ENCODE measurements at regions not wholly inside any gene's neighbourhood (a gene's known extent, or its start where the extent isn't known, plus 50 kb on each side); places are given as distances from the start of the nearest gene placed in this dataset.

DNA sequence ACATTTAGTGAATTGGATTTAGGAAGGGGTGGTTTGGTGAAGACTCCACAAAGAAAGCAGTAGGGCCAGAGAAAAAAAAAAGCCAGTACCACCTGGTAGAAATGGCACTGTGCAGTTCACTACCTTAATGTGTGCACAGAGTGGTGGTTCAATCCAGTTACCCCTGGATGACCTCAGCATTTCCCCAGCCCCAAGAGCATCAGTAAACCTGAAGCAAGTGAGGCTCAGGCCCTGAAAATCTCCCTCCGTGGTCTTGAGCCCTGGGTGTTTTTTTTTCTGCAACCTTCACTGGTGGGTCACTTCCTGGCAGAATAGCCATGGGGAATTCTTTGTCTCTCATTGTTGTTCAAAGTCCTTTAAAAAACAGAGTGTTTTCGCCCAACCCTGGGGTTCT, 202.9 kb downstream of the GADD45G start:
- Mint-ChIP-seq H3K27me3 (peaks cover 11 to 69% of the 10 kb centered on the region in 2 donors), H3K4me3 (no peak overlapping the region), H3K9me3 (no peaks in the 10 kb centered on the region), H3K36me3 (ENCODE audit: insufficient read depth) (no peaks in the 10 kb centered on the region), H3K4me1 (ENCODE audit: low read depth in 2 of 2) (peaks cover 0 to 2% of the 10 kb centered on the region in 2 donors), H3K27ac (no peak overlapping the region)
- ATAC-seq (replicated peaks) (no peak), DNase-seq (no peak)

DNA sequence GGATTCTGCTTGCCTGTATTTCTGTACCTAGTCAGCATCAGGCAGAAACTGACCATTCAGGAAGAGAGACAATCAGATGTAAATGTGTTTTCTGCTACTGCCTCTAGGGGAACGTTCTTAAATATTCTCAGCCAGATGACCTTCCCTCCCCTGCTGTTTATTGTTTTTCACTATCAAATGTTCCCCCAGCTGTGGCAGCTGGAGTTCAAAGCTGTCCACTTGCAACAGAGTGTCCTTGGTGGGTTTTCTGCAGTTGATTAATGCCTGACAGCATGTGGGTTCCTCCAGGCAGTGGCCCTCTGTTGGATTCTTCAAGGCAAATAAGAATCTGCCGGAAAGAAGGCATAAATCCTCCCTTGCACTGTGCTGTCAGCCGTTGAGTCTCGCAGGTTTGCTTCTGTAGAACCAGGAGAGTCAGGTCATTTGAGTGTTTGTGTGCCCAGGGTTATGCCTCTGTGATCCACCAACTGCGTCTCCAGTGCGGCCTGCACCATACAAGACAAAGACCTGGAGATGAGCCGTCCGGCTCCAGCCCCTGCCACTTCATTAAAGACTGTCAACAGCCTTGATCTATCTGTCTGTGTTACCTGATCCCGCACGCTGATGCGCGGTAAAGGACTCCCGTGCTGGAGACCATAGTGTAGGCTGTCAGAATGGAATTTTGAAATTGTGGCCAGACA, 203.4 kb downstream of the GADD45G start:
- Mint-ChIP-seq H3K36me3 (ENCODE audit: insufficient read depth) (no peaks in the 10 kb centered on the region), H3K27ac (no peak overlapping the region), H3K9me3 (no peaks in the 10 kb centered on the region), H3K27me3 (peaks cover 11 to 66% of the 10 kb centered on the region in 2 donors), H3K4me3 (no peak overlapping the region), H3K4me1 (ENCODE audit: low read depth in 2 of 2) (peaks cover 0 to 2% of the 10 kb centered on the region in 2 donors)
- DNase-seq (no peak), ATAC-seq (replicated peaks) (no peak)

GRCh38 chr9:89808756-89809181, 204.0 kb downstream of the GADD45G start:
- Mint-ChIP-seq H3K4me3 (no peak overlapping the region), H3K4me1 (ENCODE audit: low read depth in 2 of 2) (peaks cover 0 to 2% of the 10 kb centered on the region in 2 donors), H3K9me3 (no peaks in the 10 kb centered on the region), H3K36me3 (ENCODE audit: insufficient read depth) (no peaks in the 10 kb centered on the region), H3K27ac (no peak overlapping the region), H3K27me3 (peaks cover 15 to 61% of the 10 kb centered on the region in 2 donors)
- no peak for ATAC-seq (replicated peaks)
- no peak for DNase-seq

DNA sequence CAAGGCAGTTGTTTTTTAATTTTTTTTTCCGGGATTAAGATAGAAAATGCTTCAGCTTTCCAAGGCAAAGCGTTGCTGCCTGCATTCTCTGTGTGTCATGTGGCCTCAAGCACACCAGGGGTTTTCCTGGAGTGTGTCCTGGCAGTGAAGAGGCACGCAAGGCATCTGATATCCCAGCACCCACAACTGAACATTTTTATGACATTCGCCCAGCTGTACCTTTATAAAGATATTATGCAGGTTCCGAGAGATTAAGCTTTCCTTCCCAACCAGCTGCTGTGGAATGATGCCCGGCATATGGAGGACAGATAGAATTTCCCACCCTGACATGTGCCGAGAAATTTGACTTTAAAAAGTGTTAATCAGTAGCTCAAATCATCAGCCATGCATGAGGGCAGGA, 205.6 kb downstream of the GADD45G start:
- Mint-ChIP-seq H3K27me3 (peaks cover 13 to 58% of the 10 kb centered on the region in 2 donors), H3K4me3 (no peak overlapping the region), H3K27ac (no peak overlapping the region), H3K9me3 (no peaks in the 10 kb centered on the region), H3K36me3 (ENCODE audit: insufficient read depth) (no peaks in the 10 kb centered on the region), H3K4me1 (ENCODE audit: low read depth in 2 of 2) (peaks cover 0 to 2% of the 10 kb centered on the region in 2 donors)
- DNase-seq = no peak
- no peak for ATAC-seq (replicated peaks)

- DNase-seq (no peak), ATAC-seq (replicated peaks) (no peak)
- Mint-ChIP-seq H3K4me1 (ENCODE audit: low read depth in 2 of 2) (peaks cover 0 to 2% of the 10 kb centered on the region in 2 donors), H3K36me3 (ENCODE audit: insufficient read depth) (no peaks in the 10 kb centered on the region), H3K9me3 (no peaks in the 10 kb centered on the region), H3K27me3 (peaks cover 13 to 53% of the 10 kb centered on the region in 2 donors), H3K27ac (no peak overlapping the region), H3K4me3 (no peak overlapping the region)
These were observed 206.5 kb downstream of the GADD45G start for GRCh38 chr9:89811356-89811755.

DNA sequence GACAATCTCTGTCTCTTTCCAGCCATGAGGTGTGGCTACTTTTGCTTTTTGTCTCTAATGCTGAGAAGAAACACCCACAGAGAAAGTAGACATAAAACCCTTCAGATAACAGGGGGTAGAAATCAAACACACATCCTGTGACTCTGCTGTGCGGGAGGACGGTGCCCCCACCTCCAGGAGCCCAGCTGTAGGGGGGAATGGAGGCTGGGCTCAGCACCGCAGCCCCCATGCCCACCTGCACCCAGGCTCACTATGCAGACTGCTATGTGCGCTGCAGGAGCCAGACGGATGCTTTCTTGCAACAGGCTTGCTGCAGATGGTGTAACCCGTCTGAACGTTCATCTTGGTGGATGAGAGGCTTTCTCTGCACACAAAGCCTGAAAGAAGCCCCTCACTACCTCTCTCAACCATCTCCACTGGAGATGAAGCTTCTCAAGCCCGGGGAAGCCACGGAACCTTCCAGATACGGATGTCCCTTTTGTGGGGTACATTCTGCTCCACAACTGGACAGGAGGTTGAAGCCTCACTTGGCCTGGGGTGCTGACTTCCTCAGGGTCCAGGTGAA, 207.2 kb downstream of the GADD45G start:
- DNase-seq (no peak), ATAC-seq (replicated peaks) (no peak)
- Mint-ChIP-seq H3K4me1 (ENCODE audit: low read depth in 2 of 2) (peaks cover 0 to 2% of the 10 kb centered on the region in 2 donors), H3K27me3 (peaks cover 15 to 53% of the 10 kb centered on the region in 2 donors), H3K36me3 (ENCODE audit: insufficient read depth) (no peaks in the 10 kb centered on the region), H3K27ac (no peak overlapping the region), H3K9me3 (no peaks in the 10 kb centered on the region), H3K4me3 (no peak overlapping the region)

DNA sequence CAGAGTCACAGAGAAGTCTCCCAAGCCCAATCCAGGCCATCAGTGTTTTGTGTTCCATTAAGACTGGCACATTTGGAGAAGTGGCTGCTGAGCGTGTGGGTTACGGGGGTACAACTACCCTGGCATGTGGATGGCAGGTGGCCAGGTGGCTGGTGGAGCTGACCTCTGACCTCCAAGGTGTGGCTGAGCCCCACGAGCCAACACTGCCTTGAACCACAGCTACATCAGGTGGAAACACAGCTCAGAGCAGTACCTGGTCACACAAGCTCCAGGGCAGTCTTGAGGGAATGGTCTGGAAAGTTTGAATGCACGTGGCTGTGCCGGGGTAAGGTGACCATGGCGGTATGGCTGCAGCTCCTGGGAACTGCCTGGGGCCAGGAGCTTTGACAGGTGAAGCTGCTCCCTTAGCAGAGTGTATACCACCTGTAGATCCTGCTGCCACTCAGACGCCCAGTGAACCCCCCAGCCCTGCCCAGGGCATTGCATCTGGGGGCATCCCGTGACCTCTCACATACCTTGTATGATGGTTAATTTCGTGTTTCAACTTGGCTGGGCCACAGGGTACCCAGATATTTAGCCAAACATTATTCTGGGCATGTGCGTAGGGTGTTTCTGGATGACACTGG, 207.9 kb downstream of the GADD45G start:
- H3K27ac Mint-ChIP-seq = no peak overlapping the region
- no peak for ATAC-seq (replicated peaks)
- peaks cover 22 to 57% of the 10 kb centered on the region in 2 donors for H3K27me3 Mint-ChIP-seq
- H3K4me1 Mint-ChIP-seq (ENCODE audit: low read depth in 2 of 2) = peaks cover 0 to 2% of the 10 kb centered on the region in 2 donors
- H3K9me3 Mint-ChIP-seq = no peaks in the 10 kb centered on the region
- no peak overlapping the region for H3K4me3 Mint-ChIP-seq
- no peak for DNase-seq
- no peaks in the 10 kb centered on the region for H3K36me3 Mint-ChIP-seq (ENCODE audit: insufficient read depth)

GRCh38 chr9:89813482-89813881, 208.7 kb downstream of the GADD45G start:
- no peak overlapping the region for H3K27ac Mint-ChIP-seq

GRCh38 chr9:89814340-89815040, 209.7 kb downstream of the GADD45G start:
- H3K27me3 Mint-ChIP-seq = peaks cover 34 to 58% of the 10 kb centered on the region in 2 donors
- H3K36me3 Mint-ChIP-seq (ENCODE audit: insufficient read depth) = no peaks in the 10 kb centered on the region
- no peak for DNase-seq
- H3K4me3 Mint-ChIP-seq = no peak overlapping the region
- no peak overlapping the region for H3K27ac Mint-ChIP-seq
- H3K9me3 Mint-ChIP-seq = no peaks in the 10 kb centered on the region
- ATAC-seq (replicated peaks) = no peak
- H3K4me1 Mint-ChIP-seq (ENCODE audit: low read depth in 2 of 2) = peaks cover 0 to 2% of the 10 kb centered on the region in 2 donors

More at GRCh38 chr9:89813482-89813881, 208.7 kb downstream of the GADD45G start:
- Mint-ChIP-seq H3K9me3 (no peaks in the 10 kb centered on the region), H3K36me3 (ENCODE audit: insufficient read depth) (no peaks in the 10 kb centered on the region), H3K4me3 (no peak overlapping the region), H3K27me3 (peaks cover 26 to 58% of the 10 kb centered on the region in 2 donors), H3K4me1 (ENCODE audit: low read depth in 2 of 2) (peaks cover 0 to 2% of the 10 kb centered on the region in 2 donors)
- no peak for ATAC-seq (replicated peaks)
- no peak for DNase-seq

DNA sequence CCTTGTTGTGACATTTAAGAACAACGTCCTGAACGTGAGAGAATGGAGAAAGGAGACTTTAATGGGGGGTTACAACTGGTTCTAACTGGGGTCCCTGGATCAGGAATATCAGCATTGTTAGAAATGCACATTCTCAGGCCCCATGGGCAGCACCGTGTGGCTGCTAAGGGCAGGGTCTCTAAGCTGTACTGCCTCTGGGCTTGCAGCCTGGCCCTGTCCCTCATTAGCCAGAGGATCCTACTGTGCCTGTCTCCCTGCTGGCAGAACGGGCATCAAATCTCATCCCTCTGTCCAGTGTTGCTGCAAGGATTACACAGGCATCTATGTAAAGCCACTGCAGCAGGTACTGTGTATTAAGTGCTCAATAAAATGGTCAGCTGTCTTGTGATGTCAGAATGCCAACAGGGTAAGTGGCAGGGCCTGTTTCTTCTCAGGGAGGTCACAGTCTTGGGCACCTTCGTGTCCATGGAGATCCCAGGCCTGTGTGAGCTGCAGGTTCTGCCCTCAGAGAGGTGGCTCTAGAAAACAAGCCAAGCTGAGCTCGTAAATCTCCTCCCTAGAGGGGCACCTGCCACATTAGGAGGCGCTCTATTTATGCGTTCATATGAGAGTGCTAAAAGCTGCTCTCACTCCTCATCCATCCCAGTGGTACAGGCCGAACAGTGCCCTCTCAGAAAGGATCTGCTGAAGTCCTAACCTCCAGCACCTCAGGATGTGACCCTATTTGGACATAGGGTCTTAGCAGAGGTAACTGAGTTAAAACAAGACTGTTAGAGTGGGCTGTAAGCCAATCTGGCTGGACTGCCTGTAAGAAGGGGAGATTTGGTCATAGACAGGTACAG, 210.5 kb downstream of the GADD45G start:
- peaks cover 0 to 2% of the 10 kb centered on the region in 2 donors for H3K4me1 Mint-ChIP-seq (ENCODE audit: low read depth in 2 of 2)
- no peak overlapping the region for H3K27ac Mint-ChIP-seq
- no peak for DNase-seq
- H3K4me3 Mint-ChIP-seq = no peak overlapping the region
- no peak for ATAC-seq (replicated peaks)
- H3K27me3 Mint-ChIP-seq = peaks cover 34 to 50% of the 10 kb centered on the region in 2 donors
- no peaks in the 10 kb centered on the region for H3K9me3 Mint-ChIP-seq
- no peaks in the 10 kb centered on the region for H3K36me3 Mint-ChIP-seq (ENCODE audit: insufficient read depth)

- Mint-ChIP-seq H3K36me3 (ENCODE audit: insufficient read depth) (no peaks in the 10 kb centered on the region), H3K4me3 (no peak overlapping the region), H3K27me3 (peaks cover 32 to 43% of the 10 kb centered on the region in 2 donors), H3K9me3 (no peaks in the 10 kb centered on the region), H3K4me1 (ENCODE audit: low read depth in 2 of 2) (peaks cover 0 to under 1% of the 10 kb centered on the region in 2 donors), H3K27ac (no peak overlapping the region)
- ATAC-seq (replicated peaks) = peak; percentile 58
- no peak for DNase-seq
These were observed 211.2 kb downstream of the GADD45G start for GRCh38 chr9:89815903-89816573.

GRCh38 chr9:89817151-89817950, 212.5 kb downstream of the GADD45G start:
- no peak overlapping the region for H3K27ac Mint-ChIP-seq
- ATAC-seq (replicated peaks) (no peak), DNase-seq (no peak)
- no peaks in the 10 kb centered on the region for H3K36me3 Mint-ChIP-seq (ENCODE audit: insufficient read depth)
- no peak overlapping the region for H3K4me3 Mint-ChIP-seq
- H3K9me3 Mint-ChIP-seq = no peaks in the 10 kb centered on the region
- peaks cover 29 to 30% of the 10 kb centered on the region in 2 donors for H3K27me3 Mint-ChIP-seq
- H3K4me1 Mint-ChIP-seq (ENCODE audit: low read depth in 2 of 2) = no peaks in the 10 kb centered on the region
